ENCODE measurements at regions not wholly inside any gene's neighbourhood (a gene's known extent, or its start where the extent isn't known, plus 50 kb on each side); places are given as distances from the start of the nearest gene placed in this dataset.
"Not testable (repeated sequence)": the region's sequence is repeated elsewhere in the genome, so short reads cannot be mapped to it uniquely, and the experiment has no call there.

DNA sequence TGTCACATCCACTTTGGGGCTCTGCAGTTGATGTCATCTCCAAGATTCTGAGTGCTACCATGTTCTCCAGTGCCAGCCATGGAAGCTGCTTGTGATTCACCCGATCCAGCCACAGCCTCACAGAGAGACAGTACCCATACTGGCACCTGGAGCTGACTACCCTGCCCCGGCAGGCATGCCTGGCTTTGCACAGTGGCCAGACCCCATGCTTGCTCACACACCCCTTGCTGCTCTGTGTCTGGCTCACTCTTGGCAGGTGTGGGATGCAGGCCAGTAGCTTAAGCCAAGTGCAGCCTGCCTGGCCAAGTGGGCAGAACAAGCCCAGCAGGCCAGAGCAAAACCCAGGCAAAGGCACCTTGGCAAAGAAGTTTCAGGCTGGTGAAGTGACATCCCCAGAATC is 828.4 kb upstream of the VRK2 start:
- no peak for DNase-seq (ENCODE audit: low spot score in 2 of 2)
- Histone ChIP-seq H3K4me1 (no peaks in the 10 kb centered on the region), H3K27ac (no peak overlapping the region), H3K27me3 (no peaks in the 10 kb centered on the region), H3K9me3 (no peaks in the 10 kb centered on the region), H3K4me3 (no peak overlapping the region), H3K36me3 (no peaks in the 10 kb centered on the region)
- TF ChIP-seq CTCF (IDR thresholded peaks at IDR 0.05), result no peak
- intact Hi-C loops (cut with DNase I), result no loop called here

GRCh38 chr2:57229706-57230105 is 816.9 kb upstream of the VRK2 start:
- H3K36me3 ChIP-seq; intact Hi-C loops (cut with DNase I); H3K4me1 ChIP-seq; H3K27me3 ChIP-seq; H3K27ac ChIP-seq; H3K9me3 ChIP-seq; DNase-seq (ENCODE audit: low spot score in 2 of 2); H3K4me3 ChIP-seq: not testable (repeated sequence)

DNA sequence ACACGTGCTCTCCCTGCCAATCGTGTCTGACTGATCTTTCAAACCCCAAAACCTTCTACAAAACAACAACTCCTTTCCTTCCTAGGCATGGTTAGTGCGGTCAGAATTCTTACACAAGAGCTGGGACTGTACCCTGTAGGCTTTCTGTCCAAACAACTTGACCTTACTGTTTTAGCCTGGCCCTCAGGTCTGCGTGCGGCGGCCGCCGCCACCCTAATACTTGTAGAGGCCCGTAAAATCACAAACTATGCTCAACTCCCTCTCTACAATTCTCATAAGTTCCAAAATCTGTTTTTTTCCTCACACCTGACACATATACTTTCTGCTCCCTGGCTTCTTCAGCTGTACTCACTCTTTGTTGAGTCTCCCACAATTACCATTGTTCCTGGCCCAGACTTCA is 814.3 kb upstream of the VRK2 start:
- H3K4me3 ChIP-seq; H3K9me3 ChIP-seq; H3K4me1 ChIP-seq; H3K36me3 ChIP-seq; DNase-seq (ENCODE audit: low spot score in 2 of 2); H3K27ac ChIP-seq; H3K27me3 ChIP-seq; intact Hi-C loops (cut with DNase I): not testable (repeated sequence)

DNA sequence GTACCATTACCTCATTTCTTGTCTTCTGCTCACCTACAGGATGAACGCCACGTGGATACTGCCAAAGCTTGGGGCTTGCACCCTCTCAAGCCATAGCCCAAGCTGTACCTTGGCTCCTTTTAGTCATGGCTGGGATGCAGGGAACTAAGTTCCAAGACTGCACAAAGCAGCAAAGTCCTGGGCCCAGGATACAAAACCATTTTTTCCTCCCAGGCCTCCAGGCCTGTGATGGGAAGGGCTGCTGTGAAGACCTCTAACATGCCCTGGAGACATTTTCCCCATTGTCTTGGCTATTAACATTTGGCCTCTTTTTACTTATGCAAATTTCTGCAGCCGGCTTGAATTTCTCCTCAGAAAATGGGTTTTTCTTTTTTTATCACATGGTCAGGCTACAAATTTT is 795.1 kb upstream of the VRK2 start:
- H3K4me1 ChIP-seq; H3K27ac ChIP-seq; intact Hi-C loops (cut with DNase I); H3K27me3 ChIP-seq; DNase-seq (ENCODE audit: low spot score in 2 of 2); H3K4me3 ChIP-seq; H3K36me3 ChIP-seq; H3K9me3 ChIP-seq: not testable (repeated sequence)

- intact Hi-C loops (cut with DNase I); H3K36me3 ChIP-seq; H3K27me3 ChIP-seq; H3K27ac ChIP-seq; H3K4me3 ChIP-seq; H3K4me1 ChIP-seq; H3K9me3 ChIP-seq; DNase-seq (ENCODE audit: low spot score in 2 of 2): not testable (repeated sequence)
Observed at GRCh38 chr2:57276408-57276807, 770.2 kb upstream of the VRK2 start.

DNA sequence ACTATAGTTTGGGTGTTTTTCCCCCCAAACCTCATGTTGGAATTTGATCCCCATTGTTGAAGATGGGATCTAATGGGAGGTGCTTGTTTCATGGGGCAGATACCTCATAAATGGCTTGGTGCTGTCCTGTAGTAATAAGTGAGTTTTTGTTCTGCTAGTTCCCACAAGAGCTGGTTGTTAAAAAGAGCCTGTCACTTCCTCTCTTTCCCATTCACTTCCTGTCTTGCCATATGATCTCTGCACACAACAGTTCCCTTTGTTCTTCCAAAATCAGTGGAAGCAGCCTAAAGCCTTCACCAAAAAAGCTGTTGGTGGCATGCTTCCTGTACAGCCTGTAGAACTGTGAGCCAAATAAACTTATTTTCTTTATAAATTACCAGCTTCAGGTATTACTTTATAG is 768.2 kb upstream of the VRK2 start:
- no peaks in the 10 kb centered on the region for H3K4me1 ChIP-seq
- no peak for TF ChIP-seq CTCF (IDR thresholded peaks at IDR 0.05)
- no peak overlapping the region for H3K27ac ChIP-seq
- H3K27me3 ChIP-seq, result no peaks in the 10 kb centered on the region
- intact Hi-C loops (cut with DNase I), result no loop called here
- H3K4me3 ChIP-seq, result no peak overlapping the region
- H3K9me3 ChIP-seq, result peaks cover 0 to 8% of the 10 kb centered on the region in 2 donors
- DNase-seq (ENCODE audit: low spot score in 2 of 2), result no peak
- H3K36me3 ChIP-seq, result no peaks in the 10 kb centered on the region

GRCh38 chr2:57291209-57291608 is 755.4 kb upstream of the VRK2 start:
- DNase-seq (ENCODE audit: low spot score in 2 of 2), result no peak
- Histone ChIP-seq H3K27me3 (no peaks in the 10 kb centered on the region), H3K4me3 (no peak overlapping the region), H3K4me1 (no peaks in the 10 kb centered on the region), H3K36me3 (no peaks in the 10 kb centered on the region), H3K27ac (no peak overlapping the region), H3K9me3 (no peaks in the 10 kb centered on the region)
- intact Hi-C loops (cut with DNase I), result no loop called here
- TF ChIP-seq CTCF (IDR thresholded peaks at IDR 0.05), result no peak

DNA sequence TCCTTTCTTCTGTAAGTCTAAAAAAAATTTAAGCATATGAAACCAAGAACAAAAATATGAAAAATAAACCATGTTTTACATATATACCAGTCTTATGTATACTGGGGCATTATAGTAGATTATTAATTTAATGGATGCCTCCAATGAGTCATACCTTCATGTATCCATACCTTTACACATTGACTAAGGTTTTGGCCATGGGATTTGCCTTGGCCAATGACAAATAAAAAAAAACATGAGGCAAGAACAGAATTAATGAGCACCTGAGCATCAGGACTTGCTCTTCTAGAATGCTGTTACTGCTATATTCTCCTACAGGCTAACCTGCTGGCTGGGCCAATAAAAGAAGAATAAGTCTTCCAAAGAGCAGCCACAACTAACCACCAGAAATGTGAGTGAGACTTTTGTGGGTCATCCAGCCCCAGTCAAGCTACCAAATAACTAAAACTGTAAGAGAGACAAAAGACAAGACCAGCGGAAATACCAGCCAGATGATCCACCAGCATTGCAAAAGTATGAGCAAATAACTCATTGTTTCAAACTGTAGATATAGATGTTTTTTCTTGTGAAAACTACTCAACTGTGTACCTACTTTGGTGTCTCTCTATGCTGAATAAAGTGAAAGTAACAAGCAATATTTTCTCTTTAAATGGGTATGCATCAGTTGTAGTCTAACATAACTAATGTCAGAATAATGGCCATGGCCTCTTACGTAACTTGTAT is 749.6 kb upstream of the VRK2 start:
- Histone ChIP-seq H3K4me1 (no peaks in the 10 kb centered on the region), H3K27ac (no peak overlapping the region), H3K36me3 (no peaks in the 10 kb centered on the region), H3K27me3 (no peaks in the 10 kb centered on the region), H3K9me3 (no peaks in the 10 kb centered on the region), H3K4me3 (no peak overlapping the region)
- intact Hi-C loops (cut with DNase I), result no loop called here
- no peak for TF ChIP-seq CTCF (IDR thresholded peaks at IDR 0.05)
- no peak for DNase-seq (ENCODE audit: low spot score in 2 of 2)
